C4-2B (cell line): ENCODE measurements at regions not wholly inside any gene's neighbourhood (a gene's known extent, or its start where the extent isn't known, plus 50 kb on each side); places are given as distances from the start of the nearest gene placed in this dataset.

Source experiments
- ZFX ChIP-seq: fragments of 450-650 bp; IDR thresholded peaks from 2 replicates; pipeline ENCODE4 v1.6.1; 2017
- TF ChIP-seq, protein P1 (sequence below): fragments of 450-650 bp; conservative IDR thresholded peaks from 2 replicates; pipeline ENCODE4 v1.5.1; 2017; ENCODE audit warnings: mild to moderate bottlenecking

GRCh38 chr6:21840428-21840827 is 246.9 kb downstream of the SOX4 start:
- TF ChIP-seq, protein P1, sequence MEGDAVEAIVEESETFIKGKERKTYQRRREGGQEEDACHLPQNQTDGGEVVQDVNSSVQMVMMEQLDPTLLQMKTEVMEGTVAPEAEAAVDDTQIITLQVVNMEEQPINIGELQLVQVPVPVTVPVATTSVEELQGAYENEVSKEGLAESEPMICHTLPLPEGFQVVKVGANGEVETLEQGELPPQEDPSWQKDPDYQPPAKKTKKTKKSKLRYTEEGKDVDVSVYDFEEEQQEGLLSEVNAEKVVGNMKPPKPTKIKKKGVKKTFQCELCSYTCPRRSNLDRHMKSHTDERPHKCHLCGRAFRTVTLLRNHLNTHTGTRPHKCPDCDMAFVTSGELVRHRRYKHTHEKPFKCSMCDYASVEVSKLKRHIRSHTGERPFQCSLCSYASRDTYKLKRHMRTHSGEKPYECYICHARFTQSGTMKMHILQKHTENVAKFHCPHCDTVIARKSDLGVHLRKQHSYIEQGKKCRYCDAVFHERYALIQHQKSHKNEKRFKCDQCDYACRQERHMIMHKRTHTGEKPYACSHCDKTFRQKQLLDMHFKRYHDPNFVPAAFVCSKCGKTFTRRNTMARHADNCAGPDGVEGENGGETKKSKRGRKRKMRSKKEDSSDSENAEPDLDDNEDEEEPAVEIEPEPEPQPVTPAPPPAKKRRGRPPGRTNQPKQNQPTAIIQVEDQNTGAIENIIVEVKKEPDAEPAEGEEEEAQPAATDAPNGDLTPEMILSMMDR: no peak
- no peak for TF ChIP-seq ZFX
